ENCODE measurements at regions not wholly inside any gene's neighbourhood (a gene's known extent, or its start where the extent isn't known, plus 50 kb on each side); places are given as distances from the start of the nearest gene placed in this dataset.

DNA sequence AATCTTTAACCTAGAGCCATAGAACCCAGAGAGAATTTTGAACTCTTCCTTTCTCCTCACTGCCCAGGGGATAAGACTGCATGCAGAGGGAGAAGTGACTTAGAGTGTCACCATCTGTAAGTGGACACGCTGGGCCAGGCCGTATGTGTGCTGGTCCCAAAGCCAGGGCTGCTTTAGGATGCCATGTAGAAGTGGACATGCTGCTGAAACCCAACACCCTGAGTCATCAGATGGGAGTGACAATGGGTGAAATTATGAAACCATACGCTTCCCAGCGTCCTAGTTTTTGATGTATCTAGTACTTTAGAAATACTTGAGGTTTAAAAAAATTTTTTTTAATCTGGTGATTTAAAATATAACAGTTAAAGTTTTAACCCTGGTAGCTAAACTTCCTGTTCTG lies 191.1 kb downstream of the FNDC1 start:
- TF ChIP-seq, protein P1, sequence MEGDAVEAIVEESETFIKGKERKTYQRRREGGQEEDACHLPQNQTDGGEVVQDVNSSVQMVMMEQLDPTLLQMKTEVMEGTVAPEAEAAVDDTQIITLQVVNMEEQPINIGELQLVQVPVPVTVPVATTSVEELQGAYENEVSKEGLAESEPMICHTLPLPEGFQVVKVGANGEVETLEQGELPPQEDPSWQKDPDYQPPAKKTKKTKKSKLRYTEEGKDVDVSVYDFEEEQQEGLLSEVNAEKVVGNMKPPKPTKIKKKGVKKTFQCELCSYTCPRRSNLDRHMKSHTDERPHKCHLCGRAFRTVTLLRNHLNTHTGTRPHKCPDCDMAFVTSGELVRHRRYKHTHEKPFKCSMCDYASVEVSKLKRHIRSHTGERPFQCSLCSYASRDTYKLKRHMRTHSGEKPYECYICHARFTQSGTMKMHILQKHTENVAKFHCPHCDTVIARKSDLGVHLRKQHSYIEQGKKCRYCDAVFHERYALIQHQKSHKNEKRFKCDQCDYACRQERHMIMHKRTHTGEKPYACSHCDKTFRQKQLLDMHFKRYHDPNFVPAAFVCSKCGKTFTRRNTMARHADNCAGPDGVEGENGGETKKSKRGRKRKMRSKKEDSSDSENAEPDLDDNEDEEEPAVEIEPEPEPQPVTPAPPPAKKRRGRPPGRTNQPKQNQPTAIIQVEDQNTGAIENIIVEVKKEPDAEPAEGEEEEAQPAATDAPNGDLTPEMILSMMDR (IDR thresholded peaks at IDR 0.05; ENCODE audit: insufficient read depth, low read length, missing control alignments), result no peak
- no peak overlapping the region for H3K4me3 ChIP-seq (ENCODE audit: low read depth, low read length)
- CTCF ChIA-PET, result no interaction called here
- POLR2A ChIA-PET, result no interaction called here
- no peak for DNase-seq (ENCODE audit: low read depth, low spot score)

DNA sequence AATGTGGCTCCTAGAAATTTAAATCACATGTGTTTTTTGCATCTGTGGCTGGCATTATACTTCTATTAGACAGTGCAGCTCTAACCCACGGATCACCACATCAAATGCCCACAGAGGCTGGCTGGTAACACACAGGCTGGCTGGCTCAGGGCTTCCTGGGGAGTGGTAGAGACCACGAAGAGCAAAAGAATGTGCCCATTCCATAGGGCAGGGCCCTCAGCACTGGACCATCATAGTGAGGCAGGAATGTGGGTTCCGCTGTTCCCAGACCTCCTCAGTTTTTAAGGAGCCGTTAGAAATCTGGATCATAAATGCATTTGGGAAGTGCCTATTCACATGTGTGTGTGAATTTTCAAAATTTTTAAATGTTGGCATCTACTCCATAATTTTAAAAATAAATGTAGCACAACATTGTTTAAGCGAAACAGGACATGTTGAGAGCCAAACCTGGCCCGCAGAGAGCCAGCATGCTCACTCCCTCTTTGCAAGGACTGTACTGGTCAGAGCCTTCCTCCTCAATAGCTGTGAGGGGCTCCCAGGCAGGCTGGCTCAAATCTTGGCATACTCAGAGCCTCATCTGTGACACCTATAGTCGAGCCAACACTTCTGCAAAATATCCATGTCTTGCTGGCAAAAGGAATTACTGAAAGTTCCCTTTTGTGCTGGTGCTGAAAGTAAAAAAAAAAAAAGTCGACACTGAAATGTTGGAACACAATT lies 190.5 kb downstream of the FNDC1 start:
- ChIA-PET CTCF (no interaction called here), POLR2A (no interaction called here)
- DNase-seq (ENCODE audit: low read depth, low spot score), result no peak
- TF ChIP-seq, protein P1 (IDR thresholded peaks at IDR 0.05; ENCODE audit: insufficient read depth, low read length, missing control alignments), result no peak
- H3K4me3 ChIP-seq (ENCODE audit: low read depth, low read length), result no peak overlapping the region

DNA sequence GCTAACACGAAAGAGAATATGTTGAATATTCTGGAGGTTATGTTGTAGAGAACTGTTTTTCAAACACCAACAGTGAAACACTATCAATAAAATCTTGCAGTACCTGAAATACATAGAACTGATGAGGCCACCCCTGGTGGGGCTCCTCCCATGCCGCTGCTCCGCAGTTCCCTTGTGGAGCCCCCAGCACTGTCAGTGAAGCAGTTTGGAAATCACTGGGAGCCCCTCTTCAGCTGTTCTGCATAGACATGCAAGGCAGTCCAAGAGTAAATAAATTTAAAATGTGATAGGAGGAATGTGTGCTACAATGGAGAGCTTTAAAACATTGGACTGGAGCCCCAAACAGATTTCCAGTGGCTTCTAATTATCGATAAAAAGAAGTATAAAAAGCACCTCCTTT lies 189.4 kb downstream of the FNDC1 start:
- no peak for DNase-seq (ENCODE audit: low read depth, low spot score)
- ChIA-PET CTCF (no interaction called here), POLR2A (no interaction called here)
- H3K4me3 ChIP-seq (ENCODE audit: low read depth, low read length), result no peak overlapping the region
- TF ChIP-seq, protein P1 (IDR thresholded peaks at IDR 0.05; ENCODE audit: insufficient read depth, low read length, missing control alignments), result no peak

DNA sequence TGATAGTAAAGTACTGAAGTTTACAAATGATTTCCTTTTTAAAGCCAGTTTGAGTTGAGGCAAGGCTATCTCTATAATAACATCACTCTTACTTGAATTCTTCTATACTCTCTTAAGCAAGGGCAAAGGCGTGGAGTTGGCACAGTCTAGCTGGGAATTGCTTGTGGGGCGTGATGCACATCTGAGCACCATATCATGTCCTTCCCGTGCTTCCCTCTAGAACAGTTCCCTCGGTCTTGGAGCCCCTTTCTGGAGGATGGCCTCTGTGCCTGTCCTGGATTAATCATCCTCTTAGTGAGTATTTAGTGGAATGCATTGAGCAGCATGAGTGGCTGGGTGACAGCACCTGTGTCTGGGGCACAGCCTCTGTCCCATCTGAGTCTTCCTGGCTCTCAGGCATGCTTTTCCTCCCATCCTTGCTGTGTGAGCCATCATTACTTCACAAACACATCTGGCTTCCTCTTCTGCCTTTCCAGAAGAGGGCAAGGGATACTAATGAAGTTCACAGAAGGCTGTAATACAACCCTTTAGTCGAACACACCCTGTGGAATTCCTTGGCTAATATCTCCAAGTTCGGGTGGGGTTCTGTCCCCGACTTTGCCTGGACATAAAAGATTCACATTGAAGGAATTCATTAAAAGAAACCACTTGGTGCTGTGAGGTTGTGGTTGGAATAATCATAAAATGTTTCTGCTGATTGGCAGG lies 188.2 kb downstream of the FNDC1 start:
- H3K4me3 ChIP-seq (ENCODE audit: low read depth, low read length), result no peak overlapping the region

DNA sequence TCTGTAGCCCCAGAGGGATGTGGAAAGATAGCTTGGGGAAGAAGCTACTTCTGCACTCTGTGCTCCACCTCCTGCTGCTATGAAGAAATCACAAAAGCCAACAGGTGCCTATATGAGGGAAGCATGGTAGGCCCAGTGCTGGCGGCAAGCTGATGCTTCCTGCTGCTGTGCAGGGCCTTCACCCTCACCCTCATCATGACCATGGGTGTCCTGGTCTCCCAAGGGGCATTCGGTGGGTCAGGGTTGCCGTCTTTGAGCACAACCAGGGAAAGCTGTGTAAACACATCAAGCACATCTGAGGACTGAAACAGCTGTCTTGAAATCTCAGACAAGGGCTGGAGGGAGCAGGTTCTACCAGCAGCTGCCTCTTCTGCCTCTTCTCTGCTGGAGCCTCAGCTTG lies 184.0 kb downstream of the FNDC1 start:
- ChIA-PET CTCF (no interaction called here), POLR2A (no interaction called here)
- no peak for DNase-seq (ENCODE audit: low read depth, low spot score)
- H3K4me3 ChIP-seq (ENCODE audit: low read depth, low read length), result no peak overlapping the region
- TF ChIP-seq, protein P1 (IDR thresholded peaks at IDR 0.05; ENCODE audit: insufficient read depth, low read length, missing control alignments), result no peak

More for the DNA sequence above, 188.2 kb downstream of the FNDC1 start:
- CTCF ChIA-PET, result no interaction called here
- no peak for DNase-seq (ENCODE audit: low read depth, low spot score)
- POLR2A ChIA-PET, result no interaction called here
- TF ChIP-seq, protein P1 (IDR thresholded peaks at IDR 0.05; ENCODE audit: insufficient read depth, low read length, missing control alignments), result no peak

DNA sequence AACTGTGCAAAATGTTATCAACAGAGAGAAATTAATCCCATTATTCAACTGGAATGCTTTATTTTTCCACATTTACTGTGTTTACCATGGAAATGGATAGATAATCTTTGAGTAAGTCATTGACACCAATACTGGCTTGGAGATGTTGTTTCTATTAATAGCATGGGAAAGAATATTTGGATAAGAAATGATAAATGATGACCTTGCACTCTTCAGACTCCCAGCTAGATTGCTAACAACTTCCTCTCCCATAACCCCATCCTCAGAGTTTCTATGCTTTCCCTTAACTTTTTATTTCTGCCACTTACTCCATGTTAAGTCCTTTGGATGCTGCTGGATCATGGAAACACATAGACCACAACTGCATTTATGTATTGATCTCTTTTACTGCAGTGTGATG lies 182.5 kb downstream of the FNDC1 start:
- CTCF ChIA-PET, result no interaction called here

More for the DNA sequence above, 182.5 kb downstream of the FNDC1 start:
- POLR2A ChIA-PET, result no interaction called here
- TF ChIP-seq, protein P1 (IDR thresholded peaks at IDR 0.05; ENCODE audit: insufficient read depth, low read length, missing control alignments), result no peak
- DNase-seq (ENCODE audit: low read depth, low spot score), result no peak
- H3K4me3 ChIP-seq (ENCODE audit: low read depth, low read length), result no peak overlapping the region
